Stimulated activated CD4-positive, alpha-beta T cell treated with anti-CD3 and anti-CD28 coated beads, Interleukin-4, amount 100 ng/mL, for 4 hours (primary cell): ENCODE measurements at regions not wholly inside any gene's neighbourhood (a gene's known extent, or its start where the extent isn't known, plus 50 kb on each side); places are given as distances from the start of the nearest gene placed in this dataset.
"Not testable (repeated sequence)": the region's sequence is repeated elsewhere in the genome, so short reads cannot be mapped to it uniquely, and the experiment has no call there.

Experiments used
- DNase-seq, 2 experiments: peaks; one replicate each; pipeline ENCODE4 v3.0.0-alpha.2; 2020

DNA sequence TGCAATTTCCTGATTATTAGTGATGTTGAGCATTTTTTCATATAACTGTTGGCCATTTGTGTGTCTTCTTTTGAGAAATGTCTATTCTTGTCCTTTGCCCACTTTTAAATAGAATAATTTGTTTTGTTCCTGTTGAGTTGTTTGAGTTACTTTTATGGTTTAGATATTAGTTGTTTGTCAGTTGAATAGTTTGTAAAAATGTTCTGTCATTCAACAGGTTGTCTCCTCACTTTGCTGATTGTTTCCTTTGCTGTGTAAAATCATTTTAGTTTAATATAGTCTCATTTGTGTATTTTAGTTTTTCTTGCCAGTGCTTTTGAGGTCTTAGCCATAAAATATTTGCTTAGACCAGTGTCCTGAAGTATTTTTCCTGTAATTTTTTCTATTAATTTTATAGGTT is 181.8 kb upstream of the GLRA2 start:
- no peak for DNase-seq

DNA sequence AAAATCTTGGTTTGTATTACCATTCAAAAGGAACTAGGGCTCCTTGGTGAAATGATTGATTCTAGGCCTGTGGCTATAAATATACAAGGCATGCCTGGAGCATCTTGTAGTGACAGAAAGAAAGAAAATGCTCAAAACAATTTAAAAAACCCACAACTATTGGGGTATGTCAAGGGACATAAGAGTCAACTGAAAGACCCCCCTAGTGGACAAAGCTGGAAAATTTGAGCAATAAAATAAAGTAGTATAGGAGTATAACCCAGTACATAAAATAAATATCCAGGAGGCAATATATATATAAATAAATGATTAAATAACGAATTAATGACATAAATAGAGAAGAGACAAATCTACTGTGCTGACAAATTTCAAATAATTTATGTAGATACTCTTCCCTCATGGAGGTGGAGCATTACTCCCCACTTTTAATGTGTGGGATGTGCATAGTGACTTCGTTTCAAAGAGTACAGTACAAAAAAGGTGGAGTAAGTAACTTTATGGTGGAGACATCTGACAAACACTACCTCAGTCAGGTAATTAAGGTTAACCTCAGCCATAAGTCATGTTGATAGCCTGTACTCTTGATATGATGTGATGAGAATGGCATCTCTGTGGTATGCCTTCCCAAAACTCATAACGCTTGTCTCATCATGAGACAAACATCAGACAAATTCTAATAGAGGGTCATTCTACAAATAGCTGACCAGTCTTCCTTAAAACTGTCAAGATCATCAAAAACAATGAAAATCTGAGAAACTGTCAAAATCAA is 185.0 kb upstream of the GLRA2 start:
- DNase-seq: no peak

DNA sequence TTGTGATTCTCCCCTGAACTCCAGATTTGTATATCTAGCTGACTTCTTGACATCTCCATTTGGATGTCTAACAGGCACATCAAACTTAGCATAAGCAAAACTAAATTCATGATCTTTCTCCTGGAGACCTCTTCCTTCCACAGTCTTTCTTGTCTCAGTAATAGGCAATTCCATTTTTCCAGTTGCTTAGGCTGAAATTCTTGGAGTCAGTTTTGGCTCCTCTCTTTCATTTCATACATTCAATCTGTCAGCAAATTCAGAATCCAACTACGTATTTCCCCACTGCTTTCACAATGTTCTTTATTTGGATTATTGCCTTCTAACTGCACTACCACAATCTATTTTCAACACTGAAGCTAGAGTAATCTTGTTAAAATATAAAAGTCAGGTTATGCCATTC is 219.9 kb upstream of the GLRA2 start:
- DNase-seq: no peak

DNA sequence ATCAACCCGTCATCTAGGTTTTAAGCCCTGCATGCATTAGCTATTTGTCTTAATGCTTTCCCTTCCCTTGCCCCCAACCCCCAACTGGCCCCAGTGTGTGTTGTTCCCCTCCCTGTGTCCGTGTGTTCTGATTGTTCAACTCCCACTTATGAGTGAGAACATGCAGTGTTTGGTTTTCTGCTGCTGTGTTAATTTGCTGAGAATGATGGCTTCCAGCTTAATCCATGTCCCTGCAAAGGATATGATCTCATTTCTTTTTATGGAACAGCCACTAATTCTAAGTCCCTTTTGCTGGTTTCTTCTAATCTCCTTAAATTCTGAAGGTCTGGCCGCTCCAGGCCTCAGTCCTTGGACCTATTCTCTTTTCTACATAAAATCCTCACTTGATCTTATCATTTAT is 220.4 kb upstream of the GLRA2 start:
- not testable (repeated sequence) for DNase-seq

DNA sequence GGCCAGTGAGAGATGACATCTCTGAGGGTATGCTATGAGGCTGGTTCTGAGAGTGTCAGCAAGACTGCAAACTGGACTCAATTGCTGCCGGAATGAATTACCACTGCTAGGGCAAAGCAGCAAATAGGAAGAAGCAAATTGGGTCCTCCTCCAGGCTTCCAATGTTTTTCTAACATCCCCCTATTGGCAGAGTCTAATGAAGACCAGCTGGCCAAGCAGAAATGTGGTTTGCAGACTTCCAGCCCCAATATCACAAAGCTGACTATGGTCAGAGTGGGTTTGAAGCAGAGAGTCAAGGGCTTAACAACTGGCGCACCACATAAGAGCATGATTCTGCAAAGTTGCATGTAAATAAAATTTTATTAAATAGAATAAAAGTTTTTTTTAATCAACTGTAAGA is 225.4 kb upstream of the GLRA2 start:
- no peak for DNase-seq

DNA sequence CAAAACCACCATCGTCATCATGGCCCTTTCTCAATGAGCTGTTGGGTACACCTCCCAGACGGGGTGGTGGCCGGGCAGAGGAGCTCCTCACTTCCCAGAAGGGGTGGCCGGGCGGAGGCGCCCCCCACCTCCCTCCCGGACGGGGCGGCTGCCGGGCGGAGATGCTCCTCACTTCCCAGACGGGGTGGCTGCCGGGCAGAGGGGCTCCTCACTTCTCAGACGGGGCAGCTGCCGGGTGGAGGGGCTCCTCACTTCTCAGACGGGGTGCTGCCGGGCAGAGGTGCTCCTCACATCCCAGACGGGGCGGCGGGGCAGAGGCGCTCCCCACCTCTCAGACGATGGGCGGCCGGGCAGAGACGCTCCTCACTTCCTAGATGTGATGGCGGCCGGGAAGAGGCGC is 226.8 kb upstream of the GLRA2 start:
- DNase-seq: not testable (repeated sequence)

DNA sequence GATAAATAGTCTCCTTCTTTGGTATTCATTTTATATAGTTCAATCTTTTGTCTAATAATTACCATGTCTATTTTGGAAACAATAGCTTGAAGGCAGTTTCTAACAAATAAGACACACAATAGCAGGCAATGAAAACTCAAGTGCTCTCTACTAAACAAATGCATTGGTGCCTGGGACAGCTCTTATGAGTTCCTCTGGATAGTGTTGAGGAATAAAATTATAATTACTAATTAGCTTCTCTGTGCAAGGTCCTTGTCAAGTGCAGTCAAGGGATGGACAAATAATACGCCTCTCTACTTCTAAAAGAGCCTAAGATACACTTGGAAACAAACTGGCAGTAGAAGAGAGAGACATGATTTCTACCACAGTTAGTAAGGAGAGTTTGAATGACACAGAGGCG is 229.0 kb upstream of the GLRA2 start:
- no peak for DNase-seq

DNA sequence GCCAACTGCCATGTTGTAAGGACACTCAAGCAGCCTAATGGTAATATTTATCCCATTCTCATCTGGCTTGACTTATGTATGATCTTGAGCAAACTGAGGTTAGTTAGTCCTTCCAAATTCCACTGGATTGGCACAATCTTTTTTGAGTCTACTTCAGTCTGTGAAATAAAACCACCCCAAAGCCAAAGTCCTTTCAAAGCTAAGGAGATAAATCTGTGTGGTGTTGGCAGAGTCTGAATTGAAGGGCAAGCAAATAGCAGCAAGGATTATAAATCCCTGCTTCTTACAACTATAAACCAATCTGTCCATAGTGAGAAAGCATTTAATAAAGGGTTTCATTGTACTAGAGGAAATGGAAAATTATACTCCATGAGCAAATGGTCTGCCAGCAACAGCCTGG is 233.9 kb upstream of the GLRA2 start:
- DNase-seq: no peak

DNA sequence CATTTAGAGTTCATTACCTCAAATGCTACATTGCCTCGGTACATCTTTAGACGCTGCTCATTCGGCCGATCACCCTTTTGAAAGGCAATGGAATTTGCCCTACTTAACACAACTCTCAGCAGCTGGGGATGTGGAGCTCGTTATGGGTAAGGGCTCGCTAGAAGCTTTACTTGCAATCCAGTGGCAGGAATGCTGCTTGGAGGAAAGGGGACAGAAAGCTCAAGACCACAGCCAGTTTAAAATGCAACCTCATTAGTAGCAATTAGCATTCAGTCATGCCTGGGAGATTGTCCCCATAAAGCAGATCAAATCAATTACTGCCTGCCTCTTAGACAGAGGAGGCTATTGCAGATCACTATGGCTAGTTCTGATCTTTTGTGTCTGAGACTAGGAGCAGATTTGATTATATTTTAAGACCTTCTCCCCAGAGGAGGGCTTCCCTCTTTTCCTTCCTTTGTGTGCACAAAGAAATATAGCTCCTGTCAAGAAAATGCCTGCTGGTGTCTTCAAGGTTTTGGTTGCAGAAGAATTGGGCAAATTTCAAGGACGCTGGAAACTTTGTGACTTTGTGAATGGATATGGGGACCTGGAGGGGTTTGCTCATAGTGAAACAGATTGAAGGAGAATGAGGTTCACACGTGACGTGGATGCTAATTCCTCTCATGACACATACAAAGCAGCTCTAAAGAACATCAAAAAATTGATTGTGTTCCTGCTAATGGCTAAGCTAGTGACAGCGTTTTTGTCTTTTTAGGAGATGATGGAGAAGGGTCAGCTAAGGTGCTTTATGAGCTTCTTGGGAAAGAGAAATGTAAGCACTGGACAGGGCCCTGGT is 237.5 kb upstream of the GLRA2 start:
- DNase-seq: no peak

DNA sequence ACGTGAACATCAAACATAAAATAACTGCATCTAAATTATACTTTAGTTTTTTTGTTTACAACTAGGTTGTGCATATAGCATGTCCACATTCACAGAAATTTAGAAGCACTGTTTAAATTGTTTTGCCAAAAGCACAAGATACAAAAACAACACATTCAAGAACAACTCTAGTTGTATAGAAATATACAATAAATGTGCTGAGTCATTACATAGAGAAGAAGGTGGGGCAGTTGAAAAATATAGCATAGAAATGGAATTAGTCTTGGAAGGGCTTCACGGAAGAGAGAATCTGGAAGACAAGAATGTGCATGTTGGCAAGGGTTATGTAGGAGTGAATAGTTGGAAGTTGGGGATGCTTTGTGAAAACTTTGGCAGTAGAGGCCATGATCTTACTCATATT is 239.0 kb upstream of the GLRA2 start:
- no peak for DNase-seq

DNA sequence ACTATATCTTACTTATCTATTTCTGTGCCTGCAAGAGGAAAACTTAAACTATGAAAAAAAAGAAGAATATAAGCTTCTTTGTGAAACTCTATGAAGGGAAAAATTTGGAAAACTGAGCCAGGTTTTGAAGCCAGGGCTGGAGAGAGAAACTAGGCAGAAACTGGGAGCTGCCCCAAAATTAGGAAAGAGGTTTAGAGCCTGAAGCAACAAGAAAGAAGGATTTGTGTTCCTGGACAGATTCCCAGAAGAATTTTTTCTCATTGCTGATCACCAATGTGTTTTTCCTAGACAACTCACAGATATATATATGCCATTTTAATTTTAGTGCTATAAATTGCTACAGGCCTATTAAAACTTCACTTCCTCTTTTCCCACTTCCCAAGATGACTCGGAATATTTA is 245.0 kb upstream of the GEMIN8 start:
- no peak for DNase-seq

DNA sequence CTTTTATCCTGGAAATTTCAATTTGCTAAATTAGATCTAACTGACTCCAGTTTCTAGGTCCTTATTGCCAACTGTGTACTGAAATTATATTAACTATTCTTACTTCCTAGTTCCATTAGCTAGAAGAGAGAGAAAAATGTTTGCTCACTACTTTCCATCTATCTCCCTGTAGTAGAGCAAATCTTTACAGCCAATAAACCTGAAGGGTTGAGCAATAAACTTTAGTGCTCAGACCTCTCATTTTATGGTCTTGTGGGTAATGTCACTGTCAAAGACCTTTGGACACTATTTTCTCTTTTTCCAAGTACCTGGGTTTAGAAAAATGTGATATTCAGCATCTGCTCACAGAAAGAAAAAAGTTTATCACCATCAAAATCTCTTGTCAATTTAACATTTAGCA is 237.5 kb upstream of the GEMIN8 start:
- no peak for DNase-seq

DNA sequence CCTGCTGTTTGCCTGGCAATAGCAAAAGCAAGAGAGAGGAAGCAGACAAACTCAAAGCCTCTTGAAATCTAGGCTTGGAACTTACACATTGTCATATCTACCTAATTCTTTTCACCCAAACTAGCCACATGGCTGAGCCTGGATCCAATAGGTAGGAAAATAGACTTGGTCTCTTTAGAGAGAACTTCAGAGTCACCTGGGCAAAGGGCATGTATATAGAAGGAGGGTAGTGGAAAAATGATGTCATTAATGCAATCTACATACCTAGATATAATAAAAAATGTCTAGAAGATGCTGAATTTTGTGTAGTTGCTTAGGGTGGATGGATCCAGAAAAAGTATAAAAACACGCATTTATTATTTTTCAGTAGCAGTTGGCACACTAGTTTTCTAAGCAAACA is 237.0 kb upstream of the GEMIN8 start:
- no peak for DNase-seq

DNA sequence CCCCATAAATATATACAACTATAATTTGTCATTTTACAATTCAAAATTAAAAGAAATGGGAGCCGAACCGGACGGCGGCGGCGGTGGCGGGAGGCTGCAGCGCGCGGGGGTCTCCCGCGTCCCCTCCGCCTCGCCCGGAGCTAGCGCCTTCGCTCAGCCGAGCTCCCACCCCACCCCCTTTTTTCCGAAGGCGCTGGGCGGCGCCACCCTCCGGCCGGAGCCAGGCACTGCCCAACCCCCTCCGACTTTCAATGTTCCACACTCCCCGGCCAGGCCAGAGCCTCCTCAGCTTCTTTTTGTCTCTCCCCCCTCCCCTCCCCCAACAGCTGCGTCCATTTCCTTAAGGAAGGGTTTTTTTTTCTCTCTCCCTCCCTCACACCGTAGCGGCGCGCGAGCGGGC is 214.1 kb upstream of the GEMIN8 start:
- no peak for DNase-seq

DNA sequence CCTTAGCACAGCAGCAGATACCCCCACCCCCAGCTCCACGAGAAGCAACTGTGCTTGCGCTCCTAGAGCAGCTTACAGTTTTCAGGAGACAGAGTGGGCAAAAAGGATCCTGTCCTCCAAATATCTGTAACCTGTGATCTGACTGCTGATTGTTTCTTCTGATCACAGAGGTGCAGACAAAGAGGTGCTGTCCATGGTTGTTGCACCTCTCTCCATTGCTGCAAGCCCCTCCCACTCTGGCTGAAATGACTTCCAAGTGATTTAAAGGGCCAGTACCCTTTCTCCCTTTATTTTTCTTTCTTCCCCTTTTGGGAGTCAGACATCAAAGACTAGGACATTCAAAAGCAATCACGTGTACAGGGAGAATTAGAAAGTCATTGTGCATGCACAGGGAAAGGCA is 205.3 kb upstream of the GEMIN8 start:
- DNase-seq: no peak

DNA sequence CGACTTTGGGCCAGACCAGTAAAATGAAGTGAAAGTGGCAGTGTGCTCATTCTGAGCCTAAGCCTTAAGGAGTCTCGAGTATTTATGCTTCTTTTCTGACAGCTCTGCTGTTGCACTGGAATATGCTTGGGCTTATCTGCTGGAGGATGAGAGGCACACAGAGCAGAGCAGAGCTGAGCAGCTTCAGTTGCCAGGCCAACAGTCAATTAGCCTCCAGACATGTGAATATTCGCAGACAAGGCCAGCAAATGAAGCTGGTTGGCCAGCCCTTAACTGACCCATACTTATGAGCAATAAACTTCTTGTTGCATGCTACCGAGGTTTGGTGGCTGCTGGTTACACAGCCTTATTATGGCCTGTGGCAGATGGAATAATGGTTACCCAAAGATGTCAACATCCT is 203.0 kb upstream of the GEMIN8 start:
- DNase-seq: no peak

DNA sequence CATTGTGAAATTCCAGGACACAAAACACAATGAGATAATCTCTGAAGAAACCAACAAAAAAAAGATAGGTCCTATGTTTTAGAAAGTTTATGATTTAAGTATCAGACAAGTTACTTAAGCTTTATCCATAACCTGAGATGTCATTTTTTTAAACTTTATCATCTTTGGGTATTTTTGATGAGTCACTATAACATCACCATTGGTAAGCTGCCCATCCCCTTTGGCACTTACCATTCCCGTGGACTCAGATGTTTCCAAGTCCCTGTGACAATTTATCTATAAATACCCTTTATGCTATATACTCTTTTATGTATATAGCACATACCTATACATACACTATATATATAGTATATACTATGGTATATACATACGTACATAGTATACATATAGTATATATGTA is 198.9 kb upstream of the GEMIN8 start:
- no peak for DNase-seq

DNA sequence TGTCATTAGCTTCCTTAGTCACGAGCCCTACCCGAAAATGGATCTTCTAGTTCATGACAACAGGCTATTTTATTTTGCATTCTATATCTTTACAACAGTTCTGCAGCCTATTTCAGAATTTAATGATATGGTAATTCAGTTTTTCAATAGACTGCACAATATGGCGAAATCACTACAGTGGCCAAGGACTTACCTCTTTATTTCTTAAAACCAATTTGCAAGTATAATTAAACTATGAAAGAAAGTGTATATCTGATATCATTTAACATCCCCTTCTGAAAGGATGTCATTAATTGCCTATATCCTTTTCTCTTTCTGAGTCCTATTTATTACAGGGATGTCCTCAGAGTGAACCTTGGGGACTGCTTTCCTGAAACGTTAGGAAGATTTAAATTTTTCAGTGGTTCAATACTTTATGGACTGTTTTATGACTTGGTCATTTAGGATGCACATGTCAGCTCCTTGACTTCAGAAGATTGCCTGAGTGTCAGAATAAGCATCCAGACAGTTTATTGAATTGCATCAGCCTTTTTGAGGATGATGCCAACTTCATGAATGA is 190.8 kb upstream of the GEMIN8 start:
- no peak for DNase-seq

DNA sequence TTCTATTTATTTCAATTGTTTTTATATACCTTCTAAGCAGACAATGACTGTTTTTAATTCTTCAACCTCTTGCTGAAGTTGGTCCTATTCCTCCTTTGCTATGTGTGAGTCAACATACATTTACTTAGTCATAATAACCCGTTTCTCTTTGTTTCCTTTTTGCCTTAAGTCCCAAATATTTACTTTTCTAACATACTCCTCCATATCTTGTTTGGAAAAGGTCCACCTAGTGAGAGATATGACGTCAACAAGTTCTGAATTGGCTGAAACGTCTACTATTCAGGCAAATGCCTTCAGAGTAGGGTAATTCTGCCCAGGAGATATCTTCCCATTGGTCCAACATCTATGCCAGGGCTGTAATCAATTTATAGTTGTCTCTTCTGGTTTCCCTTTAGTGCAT is 179.3 kb upstream of the GEMIN8 start:
- DNase-seq: no peak

DNA sequence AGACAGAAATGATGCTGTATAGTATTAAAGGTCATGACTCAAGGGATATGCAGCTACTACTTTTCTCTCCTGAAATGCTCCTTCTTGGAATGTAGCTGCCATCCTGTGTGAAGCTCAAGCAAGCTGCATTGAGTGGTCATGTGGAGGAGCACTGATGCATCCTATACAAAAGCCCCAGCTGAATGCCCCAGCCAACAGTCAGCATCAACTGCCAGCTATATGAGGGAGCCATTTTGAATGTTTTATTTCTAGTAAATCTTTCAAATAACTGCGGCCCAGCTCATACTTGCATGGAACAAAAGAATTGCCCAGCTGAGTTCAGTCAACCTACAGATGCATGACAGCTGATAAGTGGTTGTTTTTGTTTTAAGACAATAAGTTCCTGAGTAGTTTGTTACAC is 165.0 kb upstream of the GEMIN8 start:
- no peak for DNase-seq

DNA sequence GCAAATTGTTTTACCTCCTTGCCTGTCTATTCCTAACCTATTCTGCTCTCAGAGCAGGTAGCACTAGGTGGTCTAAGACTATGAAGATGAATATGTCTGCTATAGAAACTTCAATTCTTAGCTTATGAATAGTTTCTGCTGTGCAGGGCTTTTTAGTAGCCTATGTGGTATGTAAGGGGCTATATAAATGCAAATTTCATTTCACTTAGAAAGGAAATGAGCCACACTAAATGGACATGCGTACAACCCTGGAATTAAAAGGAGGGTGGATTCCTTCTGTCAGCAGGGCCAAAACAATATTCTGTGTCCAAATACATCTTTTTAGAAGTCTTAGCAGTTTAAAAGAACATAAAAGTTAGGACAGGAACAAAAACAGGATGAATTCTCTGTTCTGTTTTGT is 163.9 kb upstream of the GEMIN8 start:
- DNase-seq: no peak

DNA sequence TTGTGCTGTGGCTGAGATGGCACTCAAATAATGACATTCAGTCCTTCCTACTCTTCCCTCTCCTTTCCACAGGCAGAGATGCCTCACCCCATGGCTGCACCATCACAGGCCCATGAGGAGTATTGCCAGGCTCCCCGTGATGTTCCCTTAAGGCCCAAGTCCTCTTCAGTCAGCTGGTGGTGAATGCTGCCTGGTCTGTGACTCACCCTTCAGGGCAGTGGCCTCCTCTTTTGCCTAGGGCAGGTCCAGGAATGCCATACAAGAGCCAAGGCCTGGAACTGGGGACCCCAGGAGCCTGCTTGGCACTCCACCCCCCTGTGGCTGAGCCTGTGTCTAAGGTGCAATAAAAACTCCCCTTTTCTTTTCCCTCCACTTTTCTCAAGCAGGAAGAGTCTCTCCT is 144.2 kb upstream of the GEMIN8 start:
- no peak for DNase-seq

DNA sequence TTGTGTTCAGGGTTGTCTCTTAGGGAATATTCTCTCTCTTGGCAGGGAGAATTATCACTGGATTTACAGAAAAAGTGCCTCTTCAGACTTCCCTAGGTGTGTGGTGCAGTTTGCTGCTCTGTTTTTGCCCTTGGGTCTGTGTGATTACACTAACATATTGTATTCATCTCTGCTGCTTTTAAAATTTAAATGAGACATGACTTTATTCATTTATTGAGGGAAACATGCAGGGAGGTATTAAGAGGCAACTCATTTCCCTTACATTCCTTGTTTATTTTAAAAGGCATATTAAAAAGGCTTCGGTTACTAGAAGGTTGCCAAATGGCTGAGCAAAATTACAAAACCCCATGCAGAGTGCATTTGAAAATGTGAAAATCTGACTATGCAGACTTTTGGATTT is 135.1 kb upstream of the GEMIN8 start:
- DNase-seq: no peak

DNA sequence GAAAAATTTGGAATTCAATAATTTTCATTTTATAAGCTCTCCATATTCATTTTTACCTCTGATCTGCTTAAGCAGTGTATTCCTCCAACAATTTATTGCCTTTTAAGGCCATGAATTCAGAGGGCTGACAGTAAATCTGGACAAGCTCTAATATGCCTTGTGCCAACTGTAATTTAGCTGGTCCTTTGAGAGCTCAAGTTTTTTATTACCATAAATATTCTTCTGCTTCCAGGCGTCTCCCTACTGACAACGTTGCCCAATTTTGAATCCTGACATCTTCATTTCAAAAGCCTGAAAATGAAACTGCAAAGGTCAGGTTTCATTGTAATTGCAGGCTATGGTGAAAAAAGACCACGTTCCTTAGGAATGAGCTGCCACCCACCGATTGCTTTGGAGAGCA is 95.8 kb upstream of the GEMIN8 start:
- no peak for DNase-seq
